NCI-H460 (cell line): ENCODE measurements at regions not wholly inside any gene's neighbourhood (a gene's known extent, or its start where the extent isn't known, plus 50 kb on each side); places are given as distances from the start of the nearest gene placed in this dataset.
"Not testable (repeated sequence)": the region's sequence is repeated elsewhere in the genome, so short reads cannot be mapped to it uniquely, and the experiment has no call there.

Source experiments
- DNase-seq: peaks from one replicate; pipeline ENCODE4 v3.0.0-alpha.2; 2016; ENCODE audit warnings: low read depth; ENCODE audit errors: extremely low read depth

DNA sequence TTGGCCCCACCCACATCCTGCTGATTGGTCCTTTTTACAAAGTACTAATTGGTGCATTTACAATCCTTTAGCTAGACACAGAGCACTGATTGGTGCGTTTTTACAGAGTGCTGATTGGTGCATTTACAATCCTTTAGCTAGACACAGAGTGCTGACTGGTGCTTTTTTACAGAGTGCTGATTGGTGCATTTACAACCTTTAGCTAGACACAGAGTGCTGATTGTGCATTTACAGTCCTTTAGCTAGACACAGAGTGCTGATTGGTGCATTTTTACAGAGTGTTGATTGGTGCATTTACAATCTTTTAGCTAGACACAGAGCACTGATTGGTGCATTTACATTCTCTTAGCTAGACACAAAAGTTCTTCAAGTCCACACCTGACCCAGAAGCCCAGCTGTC, 144.2 kb upstream of the XIRP2 start:
- not testable (repeated sequence) for DNase-seq

- DNase-seq = not testable (repeated sequence)
Measured at GRCh38 chr2:166743482-166743881, 144.8 kb upstream of the XIRP2 start.

- no peak for DNase-seq
Measured at GRCh38 chr2:166727095-166727494, 161.2 kb upstream of the XIRP2 start.

DNA sequence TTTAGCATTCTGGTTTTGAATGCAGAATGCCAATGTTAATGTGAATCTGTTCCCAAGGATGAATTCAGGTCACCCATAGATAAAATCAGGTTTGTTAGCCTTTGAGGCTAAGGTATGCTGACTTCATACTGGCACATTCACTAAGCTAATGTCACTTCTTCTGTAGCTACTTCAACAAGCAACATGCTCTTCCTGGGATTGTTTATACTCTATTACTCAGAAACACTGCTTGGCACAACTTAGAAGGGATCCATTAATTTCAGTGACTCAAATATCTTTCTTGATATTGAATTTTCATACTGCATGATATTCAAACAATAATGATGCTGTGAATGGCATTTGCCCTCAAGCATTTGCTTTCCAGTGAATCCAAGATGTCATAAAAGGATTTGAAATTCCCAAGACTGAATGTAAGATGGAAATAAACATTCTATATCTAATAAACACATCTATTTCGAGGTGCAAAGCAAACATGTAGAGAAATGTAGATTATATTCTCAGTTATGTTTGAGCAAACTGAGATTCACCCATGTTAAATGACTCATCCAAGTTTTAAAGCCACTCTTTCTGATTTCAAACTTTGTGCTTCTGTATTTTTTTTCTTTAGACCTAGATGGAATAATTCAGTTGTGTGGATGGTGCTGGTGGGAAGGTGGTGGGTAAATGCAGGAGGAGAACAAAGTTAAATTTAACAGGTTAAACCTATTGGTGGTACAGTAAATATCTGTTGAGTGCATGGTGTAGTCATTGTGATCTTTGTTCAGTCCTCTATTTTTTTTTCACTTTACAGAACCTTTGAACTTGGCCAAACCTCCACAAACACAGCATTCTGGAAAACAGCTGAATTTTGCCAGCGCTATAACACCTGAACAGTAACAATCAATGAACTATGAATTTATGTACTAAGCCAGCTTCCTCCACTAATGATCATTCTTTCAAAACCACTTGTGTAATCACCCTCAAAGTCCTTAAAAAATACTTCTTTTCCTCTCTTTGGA, 162.1 kb upstream of the XIRP2 start:
- no peak for DNase-seq

DNA sequence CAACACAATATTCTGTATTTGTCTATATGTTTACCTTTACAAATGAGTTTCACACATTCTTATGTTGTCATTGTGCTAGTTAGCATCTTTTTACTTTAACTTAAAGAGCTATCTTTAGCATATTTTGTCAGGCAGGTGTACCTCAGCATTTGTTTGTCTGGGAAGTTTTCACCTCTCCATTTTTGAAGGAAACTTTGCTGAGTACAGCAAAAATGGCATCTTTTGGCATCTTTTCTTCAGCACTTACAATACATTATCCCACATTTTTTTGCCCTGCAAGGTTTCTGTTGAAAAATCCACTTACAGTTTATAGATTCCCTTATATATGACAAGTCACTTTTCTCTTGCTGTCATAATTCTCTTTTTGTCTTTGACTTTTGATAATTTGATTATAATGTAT, 171.3 kb upstream of the XIRP2 start:
- DNase-seq = no peak

DNA sequence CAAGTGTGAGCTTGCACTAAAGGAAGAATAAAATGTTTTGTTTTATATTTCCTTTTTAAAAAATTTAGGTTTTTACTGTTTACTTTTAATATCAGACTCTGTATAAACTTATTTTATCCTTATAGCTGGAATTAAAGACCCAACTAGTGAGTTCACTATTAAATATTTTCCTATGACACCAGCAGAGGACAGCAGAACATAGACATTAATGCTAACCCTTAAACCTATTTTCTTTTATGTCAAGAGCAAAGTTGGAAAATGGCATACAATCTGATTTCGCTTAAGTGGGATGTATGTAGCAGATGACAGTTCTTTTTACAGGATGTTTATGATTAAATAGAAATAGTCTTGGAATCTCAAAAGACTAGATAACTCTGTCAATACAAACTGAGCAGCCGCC, 188.2 kb upstream of the XIRP2 start:
- DNase-seq = peak; percentile 11

DNA sequence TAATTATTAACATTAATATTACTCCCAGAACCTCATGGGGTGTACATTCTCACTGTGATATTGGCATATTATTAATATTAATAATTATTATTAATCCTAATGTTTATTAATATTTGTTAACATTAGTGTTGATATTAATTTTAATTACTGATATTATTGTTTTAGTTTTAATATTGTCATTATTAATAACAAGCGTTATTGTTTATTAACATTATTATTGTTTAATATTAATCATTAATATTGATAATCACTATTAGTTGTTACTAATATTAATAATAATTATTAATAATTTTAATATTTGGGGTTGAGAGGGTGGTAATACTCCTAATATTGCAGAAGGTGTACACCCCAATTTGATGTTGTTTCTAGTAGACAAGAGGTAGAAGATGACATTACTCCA, 193.1 kb upstream of the XIRP2 start:
- no peak for DNase-seq

- not testable (repeated sequence) for DNase-seq
Measured at GRCh38 chr2:166686057-166686456, 192.0 kb upstream of the SCN7A start.

GRCh38 chr2:166677996-166678395, 183.9 kb upstream of the SCN7A start:
- no peak for DNase-seq

- no peak for DNase-seq
Measured at GRCh38 chr2:166676716-166677115, 182.7 kb upstream of the SCN7A start.

DNA sequence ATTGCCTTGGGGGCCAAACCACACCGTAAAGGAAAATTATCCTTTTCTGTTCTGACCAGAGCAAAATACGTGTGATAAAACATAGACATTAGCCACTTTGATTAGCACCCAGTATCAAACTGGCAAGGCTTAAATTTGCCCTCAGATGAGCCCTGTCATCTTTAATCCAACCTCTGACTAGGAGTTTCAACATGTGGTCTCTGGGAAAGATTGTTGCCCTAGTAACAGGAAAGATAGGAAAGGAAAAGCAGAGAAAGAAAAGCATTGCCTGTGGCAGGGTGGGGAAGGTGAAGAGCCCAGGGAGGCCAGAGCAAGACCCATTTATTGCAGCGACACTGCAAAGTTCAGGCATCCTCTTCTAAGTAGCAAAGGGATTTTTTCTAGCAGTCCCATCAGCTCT, 181.5 kb upstream of the SCN7A start:
- DNase-seq = no peak

GRCh38 chr2:166673986-166674385, 179.9 kb upstream of the SCN7A start:
- DNase-seq = no peak

DNA sequence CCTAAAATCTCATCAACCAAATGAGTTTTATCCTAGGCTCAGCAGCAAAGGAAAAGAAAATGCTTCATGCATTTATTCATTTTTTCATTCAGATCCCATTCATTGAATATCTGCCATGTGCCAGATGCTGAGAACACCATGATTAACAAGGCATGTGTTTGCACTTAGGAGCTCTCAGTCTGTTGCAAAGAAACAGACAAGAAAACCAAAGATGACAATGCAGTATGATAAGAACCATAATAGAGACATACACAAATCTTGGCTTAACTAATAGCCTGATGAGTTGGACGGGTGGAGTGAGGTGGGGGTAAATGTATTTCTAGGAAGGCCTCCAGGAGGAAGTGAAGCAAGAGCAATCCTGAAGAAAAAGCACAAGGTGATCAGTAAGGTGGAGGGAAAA, 177.8 kb upstream of the SCN7A start:
- DNase-seq = no peak

DNA sequence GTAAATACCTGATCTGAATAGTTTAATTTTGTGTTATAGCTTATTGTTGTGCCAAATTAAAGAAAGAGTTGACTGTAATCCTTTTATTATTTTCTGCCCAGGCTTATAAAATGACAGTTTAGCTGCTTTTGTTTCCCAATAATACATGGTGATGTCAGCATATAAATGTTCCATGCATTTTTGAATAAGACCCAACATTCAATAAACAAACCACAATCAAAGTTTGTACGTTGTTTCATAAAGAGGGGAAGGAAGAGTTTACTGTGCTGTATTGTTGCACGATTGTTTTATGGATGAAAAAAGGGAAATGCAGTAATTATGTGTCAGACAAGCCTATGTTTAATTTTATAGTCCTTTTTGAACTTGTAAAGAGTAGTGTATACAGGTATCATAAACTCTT, 177.2 kb upstream of the SCN7A start:
- DNase-seq = no peak

DNA sequence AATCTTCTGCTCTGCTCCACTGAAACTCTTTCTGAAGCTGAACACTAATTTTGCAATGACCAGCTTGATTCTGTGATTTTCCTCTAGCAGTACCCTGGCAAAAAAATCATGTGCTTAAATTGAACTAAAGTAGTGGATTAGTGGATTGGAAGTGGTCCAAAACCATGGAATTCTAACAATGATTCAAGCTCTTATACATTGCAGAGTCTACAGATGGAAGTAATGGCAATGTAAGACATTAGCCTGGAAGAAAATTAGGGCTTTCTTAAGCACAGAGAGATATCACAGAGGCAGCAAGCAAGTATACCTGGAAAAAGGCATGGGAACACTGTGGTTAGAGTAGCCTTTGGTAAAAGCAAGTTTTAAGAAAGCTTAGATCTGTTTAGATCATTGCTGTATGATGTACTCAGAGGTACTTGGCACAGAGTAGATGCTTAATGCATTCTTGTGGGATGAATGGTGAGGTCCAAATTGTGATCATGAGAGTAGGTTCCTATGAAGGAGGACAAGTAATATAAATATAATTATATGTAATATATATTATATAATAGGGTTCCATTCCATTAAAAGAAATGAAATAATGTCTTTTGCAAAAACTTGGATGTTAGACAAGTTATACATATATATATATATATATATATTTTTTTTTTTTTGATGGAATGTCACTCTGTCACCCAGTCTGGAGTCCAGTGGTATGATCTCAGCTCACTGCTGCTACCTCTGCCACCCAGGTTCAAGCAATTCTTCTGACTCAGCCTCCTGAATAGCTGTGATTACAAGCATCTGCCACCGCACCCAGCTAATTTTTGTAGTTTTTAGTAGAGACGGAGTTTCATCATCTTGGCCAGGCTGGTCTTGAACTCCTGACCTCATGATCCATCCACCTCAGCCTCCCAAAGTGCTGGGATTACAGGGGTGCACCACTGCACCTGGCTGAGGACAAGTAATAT, 172.2 kb upstream of the SCN7A start:
- DNase-seq = no peak

DNA sequence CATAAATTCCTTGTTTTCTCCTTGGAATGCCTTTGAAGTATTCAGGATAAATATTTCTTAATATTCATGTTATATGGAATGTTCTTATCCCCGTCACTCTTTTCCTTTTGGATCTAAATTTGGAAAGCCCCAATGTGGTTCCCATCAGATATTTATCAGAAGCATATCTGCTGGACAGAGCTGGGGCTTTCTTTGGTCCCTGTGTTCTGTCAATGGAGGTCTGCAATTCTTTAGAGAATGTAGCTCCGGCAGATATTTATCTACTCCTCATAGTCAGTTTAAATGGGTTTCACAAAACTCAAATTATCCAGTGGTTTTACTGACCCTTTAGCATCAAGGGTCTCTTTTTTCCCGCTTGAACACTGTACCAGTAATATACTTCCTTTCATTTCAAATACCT, 167.8 kb upstream of the SCN7A start:
- DNase-seq = no peak

- DNase-seq = no peak
Measured at GRCh38 chr2:166661391-166661790, 167.3 kb upstream of the SCN7A start.

DNA sequence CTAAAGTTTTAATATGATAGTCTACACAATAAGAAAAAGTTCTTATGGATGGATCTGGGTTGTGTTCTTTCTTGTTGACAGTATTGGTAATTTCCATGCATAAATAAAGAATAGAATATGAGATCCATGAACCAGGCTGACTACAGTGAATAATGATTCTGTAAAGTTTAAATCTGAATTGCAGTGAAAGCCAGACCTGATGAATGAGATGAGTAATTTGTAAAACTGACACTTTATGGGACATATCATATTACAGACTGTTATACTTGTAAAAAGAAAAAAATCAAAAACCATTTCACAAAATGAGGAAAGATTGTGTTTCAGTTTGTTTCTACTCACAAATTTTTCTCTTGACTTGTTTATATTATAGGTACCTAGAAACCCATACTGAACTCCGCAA, 164.9 kb upstream of the SCN7A start:
- DNase-seq = no peak

- DNase-seq = no peak
Measured at GRCh38 chr2:166653185-166653813, 159.2 kb upstream of the SCN7A start.

GRCh38 chr2:166651991-166652390, 157.9 kb upstream of the SCN7A start:
- peak; percentile 43 for DNase-seq
